ENCODE measurements at regions not wholly inside any gene's neighbourhood (a gene's known extent, or its start where the extent isn't known, plus 50 kb on each side); places are given as distances from the start of the nearest gene placed in this dataset.
"Not testable (repeated sequence)": the region's sequence is repeated elsewhere in the genome, so short reads cannot be mapped to it uniquely, and the experiment has no call there.

DNA sequence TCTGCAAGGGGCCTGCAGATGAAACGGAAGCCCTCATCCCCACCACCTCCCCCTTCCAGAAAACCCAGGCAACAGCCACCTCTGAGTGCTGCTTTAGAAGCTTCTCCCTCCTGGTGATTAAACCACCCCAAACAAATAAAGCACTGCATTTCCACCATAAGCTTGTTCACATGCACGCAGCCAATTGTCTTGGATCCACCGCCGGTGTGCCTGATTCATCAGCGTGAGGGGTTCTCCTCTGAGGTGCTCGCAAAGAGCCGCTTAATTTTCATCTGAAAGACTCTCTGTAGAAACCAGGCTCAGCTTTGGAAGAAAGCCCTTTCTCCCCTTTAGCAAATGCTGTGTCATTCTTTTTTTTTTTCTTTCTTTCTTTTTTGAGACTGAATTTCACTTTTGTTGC is 155.2 kb upstream of the EEF2KMT start:
- TF ChIP-seq, protein P1, sequence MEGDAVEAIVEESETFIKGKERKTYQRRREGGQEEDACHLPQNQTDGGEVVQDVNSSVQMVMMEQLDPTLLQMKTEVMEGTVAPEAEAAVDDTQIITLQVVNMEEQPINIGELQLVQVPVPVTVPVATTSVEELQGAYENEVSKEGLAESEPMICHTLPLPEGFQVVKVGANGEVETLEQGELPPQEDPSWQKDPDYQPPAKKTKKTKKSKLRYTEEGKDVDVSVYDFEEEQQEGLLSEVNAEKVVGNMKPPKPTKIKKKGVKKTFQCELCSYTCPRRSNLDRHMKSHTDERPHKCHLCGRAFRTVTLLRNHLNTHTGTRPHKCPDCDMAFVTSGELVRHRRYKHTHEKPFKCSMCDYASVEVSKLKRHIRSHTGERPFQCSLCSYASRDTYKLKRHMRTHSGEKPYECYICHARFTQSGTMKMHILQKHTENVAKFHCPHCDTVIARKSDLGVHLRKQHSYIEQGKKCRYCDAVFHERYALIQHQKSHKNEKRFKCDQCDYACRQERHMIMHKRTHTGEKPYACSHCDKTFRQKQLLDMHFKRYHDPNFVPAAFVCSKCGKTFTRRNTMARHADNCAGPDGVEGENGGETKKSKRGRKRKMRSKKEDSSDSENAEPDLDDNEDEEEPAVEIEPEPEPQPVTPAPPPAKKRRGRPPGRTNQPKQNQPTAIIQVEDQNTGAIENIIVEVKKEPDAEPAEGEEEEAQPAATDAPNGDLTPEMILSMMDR (IDR thresholded peaks at IDR 0.05): no peak
- H3K27ac Mint-ChIP-seq (ENCODE audit: unreplicated experiment): no peak overlapping the region
- no peaks in the 10 kb centered on the region for H3K9me3 Mint-ChIP-seq (ENCODE audit: low read depth)
- H3K4me1 Mint-ChIP-seq (ENCODE audit: low read depth): no peaks in the 10 kb centered on the region
- H3K27me3 Mint-ChIP-seq (ENCODE audit: low read depth): peaks cover 4% of the 10 kb centered on the region
- H3K4me3 Mint-ChIP-seq (ENCODE audit: unreplicated experiment): no peak overlapping the region
- H3K36me3 Mint-ChIP-seq (ENCODE audit: low read depth): no peaks in the 10 kb centered on the region
- no peak for DNase-seq (ENCODE audit: low spot score)

- H3K36me3 Mint-ChIP-seq (ENCODE audit: low read depth); H3K27me3 Mint-ChIP-seq (ENCODE audit: low read depth); H3K9me3 Mint-ChIP-seq (ENCODE audit: low read depth); H3K27ac Mint-ChIP-seq (ENCODE audit: unreplicated experiment); H3K4me3 Mint-ChIP-seq (ENCODE audit: unreplicated experiment); H3K4me1 Mint-ChIP-seq (ENCODE audit: low read depth); DNase-seq (ENCODE audit: low spot score): not testable (repeated sequence)
These were observed 149.8 kb upstream of the EEF2KMT start for GRCh38 chr16:5247403-5247802.

GRCh38 chr16:5240278-5240626 is 142.7 kb upstream of the EEF2KMT start:
- not testable (repeated sequence) for DNase-seq (ENCODE audit: low spot score); H3K9me3 Mint-ChIP-seq (ENCODE audit: low read depth); H3K27ac Mint-ChIP-seq (ENCODE audit: unreplicated experiment); H3K4me1 Mint-ChIP-seq (ENCODE audit: low read depth); H3K4me3 Mint-ChIP-seq (ENCODE audit: unreplicated experiment); H3K36me3 Mint-ChIP-seq (ENCODE audit: low read depth)
- H3K27me3 Mint-ChIP-seq (ENCODE audit: low read depth): peaks cover 42% of the 10 kb centered on the region

GRCh38 chr16:5239472-5240277 is 142.1 kb upstream of the EEF2KMT start:
- H3K27ac Mint-ChIP-seq (ENCODE audit: unreplicated experiment); H3K4me1 Mint-ChIP-seq (ENCODE audit: low read depth); DNase-seq (ENCODE audit: low spot score); H3K36me3 Mint-ChIP-seq (ENCODE audit: low read depth); H3K9me3 Mint-ChIP-seq (ENCODE audit: low read depth): not testable (repeated sequence)
- H3K4me3 Mint-ChIP-seq (ENCODE audit: unreplicated experiment): peak overlapping the region; percentile 29
- peaks cover 38% of the 10 kb centered on the region for H3K27me3 Mint-ChIP-seq (ENCODE audit: low read depth)
- TF ChIP-seq, protein P1 (IDR thresholded peaks at IDR 0.05): peak; percentile 69

DNA sequence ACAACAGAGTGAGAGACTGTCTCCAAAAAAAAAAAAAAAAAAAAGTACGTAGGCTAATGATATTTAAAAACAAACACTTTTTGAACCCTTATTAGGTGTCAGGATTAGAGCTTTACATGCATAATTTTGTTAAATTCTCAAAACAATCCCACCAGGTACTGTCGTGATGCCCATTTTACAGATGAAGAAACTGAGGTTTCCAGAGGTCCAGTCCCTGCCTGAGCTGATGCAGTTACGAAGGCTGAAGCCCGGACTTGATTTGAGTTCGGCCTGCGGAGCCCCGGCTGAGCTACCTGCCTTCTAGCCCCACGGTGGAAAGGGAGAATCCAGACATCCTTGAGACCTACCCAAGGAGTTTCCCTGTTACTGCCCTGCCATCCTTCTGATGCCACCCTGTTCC is 137.5 kb upstream of the EEF2KMT start:
- Mint-ChIP-seq H3K4me3 (ENCODE audit: unreplicated experiment) (no peak overlapping the region), H3K27me3 (ENCODE audit: low read depth) (peaks cover 23% of the 10 kb centered on the region), H3K4me1 (ENCODE audit: low read depth) (peaks cover 3% of the 10 kb centered on the region), H3K36me3 (ENCODE audit: low read depth) (no peaks in the 10 kb centered on the region), H3K27ac (ENCODE audit: unreplicated experiment) (no peak overlapping the region), H3K9me3 (ENCODE audit: low read depth) (no peaks in the 10 kb centered on the region)
- TF ChIP-seq, protein P1 (IDR thresholded peaks at IDR 0.05): no peak
- DNase-seq (ENCODE audit: low spot score): no peak

- H3K36me3 Mint-ChIP-seq (ENCODE audit: low read depth): no peaks in the 10 kb centered on the region
- H3K9me3 Mint-ChIP-seq (ENCODE audit: low read depth): no peaks in the 10 kb centered on the region
- H3K4me3 Mint-ChIP-seq (ENCODE audit: unreplicated experiment): no peak overlapping the region
- H3K27ac Mint-ChIP-seq (ENCODE audit: unreplicated experiment): no peak overlapping the region
- TF ChIP-seq, protein P1 (IDR thresholded peaks at IDR 0.05): no peak
- H3K27me3 Mint-ChIP-seq (ENCODE audit: low read depth): peaks cover 23% of the 10 kb centered on the region
- DNase-seq (ENCODE audit: low spot score): no peak
- H3K4me1 Mint-ChIP-seq (ENCODE audit: low read depth): peaks cover 3% of the 10 kb centered on the region
These were observed 136.9 kb upstream of the EEF2KMT start for GRCh38 chr16:5234295-5235050.

All from chondrocyte (in vitro differentiated cells).